K562 (cell line): ENCODE measurements at regions not wholly inside any gene's neighbourhood (a gene's known extent, or its start where the extent isn't known, plus 50 kb on each side); places are given as distances from the start of the nearest gene placed in this dataset.

Experiments
- DACH1 ChIP-seq: fragments of 450-650 bp; IDR thresholded peaks from 2 replicates; pipeline ENCODE4 v1.6.1; 2018; ENCODE audit not compliant: partially characterized antibody
- DPF2 ChIP-seq: fragments of 450-650 bp; IDR thresholded peaks from 2 replicates; pipeline ENCODE4 v1.6.1; 2016
- PHB ChIP-seq: fragments of 250-450 bp; sonication (Bioruptor Pico); IDR thresholded peaks from 2 replicates; pipeline ENCODE4 v1.5.0; 2021
- PHF8 ChIP-seq: fragments of 200-600 bp; sonication (generic); IDR thresholded peaks from 2 replicates; pipeline ENCODE4 v1.6.1; 2012; ENCODE audit warnings: mixed run types, mild to moderate bottlenecking, inconsistent platforms, low read length, moderate library complexity, borderline replicate concordance
- RFX1 ChIP-seq: fragments of 450-650 bp; IDR thresholded peaks from 2 replicates; pipeline ENCODE4 v1.6.1; 2016; ENCODE audit warnings: mild to moderate bottlenecking, moderate library complexity
- RREB1 ChIP-seq: fragments of 250-450 bp; sonication (Bioruptor Pico); IDR thresholded peaks from 2 replicates; pipeline ENCODE4 v1.4.0; 2020
- SRSF7 ChIP-seq: fragments of 200-400 bp; formaldehyde crosslinking; optimal IDR thresholded peaks from 2 replicates; pipeline ENCODE3; 2017; ENCODE audit warnings: mild to moderate bottlenecking, low read depth, low read length
- U2AF1 ChIP-seq: fragments of 200-400 bp; formaldehyde crosslinking; optimal IDR thresholded peaks from 2 replicates; pipeline ENCODE3; 2017; ENCODE audit warnings: mild to moderate bottlenecking, low read depth, low read length, moderate library complexity
- TF ChIP-seq, protein P1 (sequence below): fragments of 250-450 bp; sonication (Bioruptor Pico); IDR thresholded peaks from 2 replicates; pipeline ENCODE4 v1.4.0; 2020; ENCODE audit warnings: mild to moderate bottlenecking, moderate library complexity, borderline replicate concordance
- TF ChIP-seq, protein P2 (sequence below): sonication (generic); formaldehyde crosslinking; IDR thresholded peaks from 2 replicates; pipeline ENCODE4 v1.8.0; 2022; ENCODE audit warnings: missing genetic modification reagents, mild to moderate bottlenecking, borderline replicate concordance

DNA sequence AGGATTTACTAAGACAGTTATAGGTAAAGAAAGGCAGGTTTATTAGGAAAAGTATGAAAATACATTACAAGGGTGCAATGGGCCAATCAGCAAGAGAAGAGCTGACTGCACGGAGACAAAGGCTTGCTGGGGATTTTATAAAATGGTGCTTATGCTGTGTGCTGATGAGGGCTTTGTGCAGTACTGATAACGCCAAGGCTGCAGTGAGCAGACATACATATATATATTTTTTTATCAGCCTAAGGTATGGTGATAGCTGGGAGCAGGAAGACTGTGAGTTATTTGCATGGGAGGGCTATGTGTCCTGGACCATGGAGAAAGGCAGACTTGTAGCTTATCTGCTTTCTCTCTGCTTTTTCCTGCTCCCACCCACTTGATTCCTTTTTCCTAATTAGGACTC lies 208.1 kb upstream of the ACTBL2 start (continued):
- TF ChIP-seq, protein P1, sequence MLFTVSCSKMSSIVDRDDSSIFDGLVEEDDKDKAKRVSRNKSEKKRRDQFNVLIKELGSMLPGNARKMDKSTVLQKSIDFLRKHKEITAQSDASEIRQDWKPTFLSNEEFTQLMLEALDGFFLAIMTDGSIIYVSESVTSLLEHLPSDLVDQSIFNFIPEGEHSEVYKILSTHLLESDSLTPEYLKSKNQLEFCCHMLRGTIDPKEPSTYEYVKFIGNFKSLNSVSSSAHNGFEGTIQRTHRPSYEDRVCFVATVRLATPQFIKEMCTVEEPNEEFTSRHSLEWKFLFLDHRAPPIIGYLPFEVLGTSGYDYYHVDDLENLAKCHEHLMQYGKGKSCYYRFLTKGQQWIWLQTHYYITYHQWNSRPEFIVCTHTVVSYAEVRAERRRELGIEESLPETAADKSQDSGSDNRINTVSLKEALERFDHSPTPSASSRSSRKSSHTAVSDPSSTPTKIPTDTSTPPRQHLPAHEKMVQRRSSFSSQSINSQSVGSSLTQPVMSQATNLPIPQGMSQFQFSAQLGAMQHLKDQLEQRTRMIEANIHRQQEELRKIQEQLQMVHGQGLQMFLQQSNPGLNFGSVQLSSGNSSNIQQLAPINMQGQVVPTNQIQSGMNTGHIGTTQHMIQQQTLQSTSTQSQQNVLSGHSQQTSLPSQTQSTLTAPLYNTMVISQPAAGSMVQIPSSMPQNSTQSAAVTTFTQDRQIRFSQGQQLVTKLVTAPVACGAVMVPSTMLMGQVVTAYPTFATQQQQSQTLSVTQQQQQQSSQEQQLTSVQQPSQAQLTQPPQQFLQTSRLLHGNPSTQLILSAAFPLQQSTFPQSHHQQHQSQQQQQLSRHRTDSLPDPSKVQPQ (CRISPR knock-in tag), result no peak
- no peak for TF ChIP-seq DPF2
- no peak for TF ChIP-seq RREB1 (CRISPR knock-in tag)
- TF ChIP-seq, protein P2, sequence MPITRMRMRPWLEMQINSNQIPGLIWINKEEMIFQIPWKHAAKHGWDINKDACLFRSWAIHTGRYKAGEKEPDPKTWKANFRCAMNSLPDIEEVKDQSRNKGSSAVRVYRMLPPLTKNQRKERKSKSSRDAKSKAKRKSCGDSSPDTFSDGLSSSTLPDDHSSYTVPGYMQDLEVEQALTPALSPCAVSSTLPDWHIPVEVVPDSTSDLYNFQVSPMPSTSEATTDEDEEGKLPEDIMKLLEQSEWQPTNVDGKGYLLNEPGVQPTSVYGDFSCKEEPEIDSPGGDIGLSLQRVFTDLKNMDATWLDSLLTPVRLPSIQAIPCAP (CRISPR knock-in tag), result no peak
- no peak for TF ChIP-seq U2AF1
- TF ChIP-seq RFX1, result no peak
- no peak for TF ChIP-seq DACH1
- no peak for TF ChIP-seq SRSF7
- no peak for TF ChIP-seq PHB (CRISPR knock-in tag)
- no peak for TF ChIP-seq PHF8
